HG03354 (cell line): ENCODE measurements at regions not wholly inside any gene's neighbourhood (a gene's known extent, or its start where the extent isn't known, plus 50 kb on each side); places are given as distances from the start of the nearest gene placed in this dataset.

Experiments
- ATAC-seq: cut with Tn5 transposase; IDR thresholded peaks from one replicate; pipeline ENCODE4 v1.9.1; 2021; ENCODE audit warnings: mild to moderate bottlenecking; ENCODE audit not compliant: unreplicated experiment, poor library complexity, severe bottlenecking

- ATAC-seq: no peak
These were observed 236.3 kb upstream of the HABP2 start for GRCh38 chr10:113316506-113316905.

GRCh38 chr10:113317489-113317888, 235.4 kb upstream of the HABP2 start:
- no peak for ATAC-seq

GRCh38 chr10:113319479-113319878, 233.4 kb upstream of the HABP2 start:
- no peak for ATAC-seq

GRCh38 chr10:113320211-113320610, 232.6 kb upstream of the HABP2 start:
- no peak for ATAC-seq

- no peak for ATAC-seq
These were observed 231.9 kb upstream of the HABP2 start for GRCh38 chr10:113320987-113321386.

GRCh38 chr10:113322843-113323242, 230.0 kb upstream of the HABP2 start:
- no peak for ATAC-seq

GRCh38 chr10:113323985-113324384, 228.9 kb upstream of the HABP2 start:
- ATAC-seq: no peak

GRCh38 chr10:113326160-113327111, 226.4 kb upstream of the HABP2 start:
- ATAC-seq: peak; percentile 93

- no peak for ATAC-seq
These were observed 223.7 kb upstream of the HABP2 start for GRCh38 chr10:113329121-113329596.

- ATAC-seq: no peak
These were observed 220.9 kb upstream of the HABP2 start for GRCh38 chr10:113331961-113332360.

- no peak for ATAC-seq
These were observed 219.5 kb upstream of the HABP2 start for GRCh38 chr10:113333313-113333712.

GRCh38 chr10:113335592-113335991, 217.3 kb upstream of the HABP2 start:
- no peak for ATAC-seq

- no peak for ATAC-seq
These were observed 216.2 kb upstream of the HABP2 start for GRCh38 chr10:113336549-113337130.

- no peak for ATAC-seq
These were observed 215.7 kb upstream of the HABP2 start for GRCh38 chr10:113337142-113337541.

- ATAC-seq: no peak
These were observed 213.7 kb upstream of the HABP2 start for GRCh38 chr10:113339121-113339520.

- ATAC-seq: no peak
These were observed 212.6 kb upstream of the HABP2 start for GRCh38 chr10:113340282-113340681.

GRCh38 chr10:113341138-113341537, 211.7 kb upstream of the HABP2 start:
- no peak for ATAC-seq

GRCh38 chr10:113345826-113346624, 206.8 kb upstream of the HABP2 start:
- ATAC-seq: no peak

- no peak for ATAC-seq
These were observed 205.3 kb upstream of the HABP2 start for GRCh38 chr10:113347508-113347907.

GRCh38 chr10:113348694-113349093, 204.2 kb upstream of the HABP2 start:
- ATAC-seq: no peak
